WTC11 (cell line): ENCODE measurements at regions not wholly inside any gene's neighbourhood (a gene's known extent, or its start where the extent isn't known, plus 50 kb on each side); places are given as distances from the start of the nearest gene placed in this dataset.

ENCODE experiments used
- ATF1 ChIP-seq: sonication (generic); formaldehyde crosslinking; IDR thresholded peaks from 2 replicates; pipeline ENCODE4 v1.8.1; 2023; ENCODE audit warnings: mild to moderate bottlenecking, moderate library complexity, missing genetic modification reagents
- ATF2 ChIP-seq: sonication (generic); formaldehyde crosslinking; IDR thresholded peaks from 2 replicates; pipeline ENCODE4 v1.8.1; 2022; ENCODE audit warnings: low read depth, missing genetic modification reagents, borderline replicate concordance
- CREM ChIP-seq: sonication (generic); formaldehyde crosslinking; IDR thresholded peaks from 2 replicates; pipeline ENCODE4 v1.8.1; 2022; ENCODE audit warnings: mild to moderate bottlenecking, missing genetic modification reagents, moderate library complexity
- MAX ChIP-seq: sonication (generic); formaldehyde crosslinking; IDR thresholded peaks from 2 replicates; pipeline ENCODE4 v1.8.0; 2022; ENCODE audit warnings: mild to moderate bottlenecking, missing genetic modification reagents
- SP1 ChIP-seq: sonication (generic); formaldehyde crosslinking; conservative IDR thresholded peaks from 2 replicates; pipeline ENCODE4 v1.8.1; 2022; ENCODE audit warnings: missing genetic modification reagents
- ZNF121 ChIP-seq: sonication (generic); formaldehyde crosslinking; IDR thresholded peaks from 2 replicates; pipeline ENCODE4 v1.8.0; 2023; ENCODE audit warnings: missing genetic modification reagents
- ZNF423 ChIP-seq: fragments of 250-450 bp; sonication (Bioruptor Pico); IDR thresholded peaks from 2 replicates; pipeline ENCODE4 v2.1.2; 2022; ENCODE audit warnings: mild to moderate bottlenecking, moderate library complexity
- TF ChIP-seq, protein P1 (sequence below): fragments of 200-600 bp; IDR thresholded peaks from 2 replicates; pipeline ENCODE4 v1.8.0; 2022; ENCODE audit warnings: antibody characterized with exemption
- TF ChIP-seq, protein P2 (sequence below): sonication (generic); formaldehyde crosslinking; IDR thresholded peaks from 2 replicates; pipeline ENCODE4 v1.8.1; 2023; ENCODE audit warnings: mild to moderate bottlenecking, missing genetic modification reagents, moderate library complexity
- TF ChIP-seq, protein P3 (sequence below): sonication (generic); formaldehyde crosslinking; conservative IDR thresholded peaks from 2 replicates; pipeline ENCODE4 v1.8.1; 2022; ENCODE audit warnings: mild to moderate bottlenecking, missing genetic modification reagents
- TF ChIP-seq, protein P4 (sequence below): sonication (generic); formaldehyde crosslinking; IDR thresholded peaks from 2 replicates; pipeline ENCODE4 v1.8.0; 2022; ENCODE audit warnings: mild to moderate bottlenecking, missing genetic modification reagents

DNA sequence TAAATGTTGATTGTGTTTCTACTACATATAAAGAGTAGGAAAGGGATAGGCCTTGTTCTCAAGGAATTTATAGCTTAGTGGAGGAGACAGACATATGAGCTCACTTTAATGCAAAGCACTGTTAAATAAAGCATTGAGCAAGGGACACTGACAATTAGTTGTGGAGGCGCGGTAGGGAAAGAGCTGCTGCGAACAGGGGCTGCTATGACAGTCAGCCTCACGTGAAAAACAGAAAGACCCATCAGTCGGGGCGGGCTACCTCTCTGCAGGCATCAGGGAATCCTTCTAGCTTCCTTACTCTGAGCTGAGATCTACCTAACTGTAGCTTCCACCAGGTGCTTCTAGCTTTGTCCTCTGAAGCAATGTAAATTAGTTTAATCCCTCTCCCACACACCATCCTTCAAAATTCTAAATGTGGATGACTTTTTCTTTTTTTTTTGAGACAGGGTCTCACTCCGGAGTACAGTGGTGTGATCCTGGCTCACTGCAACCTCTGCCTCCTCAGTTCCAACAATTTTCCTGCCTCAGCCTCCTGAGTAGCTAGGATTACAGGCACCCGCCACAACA lies 129.9 kb upstream of the ZFHX3 start:
- TF ChIP-seq ZNF423 (CRISPR knock-in tag) (no peak), SP1 (CRISPR knock-in tag) (no peak), MAX (CRISPR knock-in tag) (no peak), ATF2 (CRISPR knock-in tag) (no peak), ZNF121 (CRISPR knock-in tag) (no peak), ATF1 (CRISPR knock-in tag) (no peak), CREM (CRISPR knock-in tag) (no peak)
- TF ChIP-seq, protein P1, sequence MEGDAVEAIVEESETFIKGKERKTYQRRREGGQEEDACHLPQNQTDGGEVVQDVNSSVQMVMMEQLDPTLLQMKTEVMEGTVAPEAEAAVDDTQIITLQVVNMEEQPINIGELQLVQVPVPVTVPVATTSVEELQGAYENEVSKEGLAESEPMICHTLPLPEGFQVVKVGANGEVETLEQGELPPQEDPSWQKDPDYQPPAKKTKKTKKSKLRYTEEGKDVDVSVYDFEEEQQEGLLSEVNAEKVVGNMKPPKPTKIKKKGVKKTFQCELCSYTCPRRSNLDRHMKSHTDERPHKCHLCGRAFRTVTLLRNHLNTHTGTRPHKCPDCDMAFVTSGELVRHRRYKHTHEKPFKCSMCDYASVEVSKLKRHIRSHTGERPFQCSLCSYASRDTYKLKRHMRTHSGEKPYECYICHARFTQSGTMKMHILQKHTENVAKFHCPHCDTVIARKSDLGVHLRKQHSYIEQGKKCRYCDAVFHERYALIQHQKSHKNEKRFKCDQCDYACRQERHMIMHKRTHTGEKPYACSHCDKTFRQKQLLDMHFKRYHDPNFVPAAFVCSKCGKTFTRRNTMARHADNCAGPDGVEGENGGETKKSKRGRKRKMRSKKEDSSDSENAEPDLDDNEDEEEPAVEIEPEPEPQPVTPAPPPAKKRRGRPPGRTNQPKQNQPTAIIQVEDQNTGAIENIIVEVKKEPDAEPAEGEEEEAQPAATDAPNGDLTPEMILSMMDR = no peak
- TF ChIP-seq, protein P2, sequence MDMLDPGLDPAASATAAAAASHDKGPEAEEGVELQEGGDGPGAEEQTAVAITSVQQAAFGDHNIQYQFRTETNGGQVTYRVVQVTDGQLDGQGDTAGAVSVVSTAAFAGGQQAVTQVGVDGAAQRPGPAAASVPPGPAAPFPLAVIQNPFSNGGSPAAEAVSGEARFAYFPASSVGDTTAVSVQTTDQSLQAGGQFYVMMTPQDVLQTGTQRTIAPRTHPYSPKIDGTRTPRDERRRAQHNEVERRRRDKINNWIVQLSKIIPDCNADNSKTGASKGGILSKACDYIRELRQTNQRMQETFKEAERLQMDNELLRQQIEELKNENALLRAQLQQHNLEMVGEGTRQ (CRISPR knock-in tag) = no peak
- TF ChIP-seq, protein P3, sequence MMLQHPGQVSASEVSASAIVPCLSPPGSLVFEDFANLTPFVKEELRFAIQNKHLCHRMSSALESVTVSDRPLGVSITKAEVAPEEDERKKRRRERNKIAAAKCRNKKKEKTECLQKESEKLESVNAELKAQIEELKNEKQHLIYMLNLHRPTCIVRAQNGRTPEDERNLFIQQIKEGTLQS (CRISPR knock-in tag) = no peak
- TF ChIP-seq, protein P4, sequence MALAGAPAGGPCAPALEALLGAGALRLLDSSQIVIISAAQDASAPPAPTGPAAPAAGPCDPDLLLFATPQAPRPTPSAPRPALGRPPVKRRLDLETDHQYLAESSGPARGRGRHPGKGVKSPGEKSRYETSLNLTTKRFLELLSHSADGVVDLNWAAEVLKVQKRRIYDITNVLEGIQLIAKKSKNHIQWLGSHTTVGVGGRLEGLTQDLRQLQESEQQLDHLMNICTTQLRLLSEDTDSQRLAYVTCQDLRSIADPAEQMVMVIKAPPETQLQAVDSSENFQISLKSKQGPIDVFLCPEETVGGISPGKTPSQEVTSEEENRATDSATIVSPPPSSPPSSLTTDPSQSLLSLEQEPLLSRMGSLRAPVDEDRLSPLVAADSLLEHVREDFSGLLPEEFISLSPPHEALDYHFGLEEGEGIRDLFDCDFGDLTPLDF (CRISPR knock-in tag) = no peak
